ENCODE measurements at regions not wholly inside any gene's neighbourhood (a gene's known extent, or its start where the extent isn't known, plus 50 kb on each side); places are given as distances from the start of the nearest gene placed in this dataset.

DNA sequence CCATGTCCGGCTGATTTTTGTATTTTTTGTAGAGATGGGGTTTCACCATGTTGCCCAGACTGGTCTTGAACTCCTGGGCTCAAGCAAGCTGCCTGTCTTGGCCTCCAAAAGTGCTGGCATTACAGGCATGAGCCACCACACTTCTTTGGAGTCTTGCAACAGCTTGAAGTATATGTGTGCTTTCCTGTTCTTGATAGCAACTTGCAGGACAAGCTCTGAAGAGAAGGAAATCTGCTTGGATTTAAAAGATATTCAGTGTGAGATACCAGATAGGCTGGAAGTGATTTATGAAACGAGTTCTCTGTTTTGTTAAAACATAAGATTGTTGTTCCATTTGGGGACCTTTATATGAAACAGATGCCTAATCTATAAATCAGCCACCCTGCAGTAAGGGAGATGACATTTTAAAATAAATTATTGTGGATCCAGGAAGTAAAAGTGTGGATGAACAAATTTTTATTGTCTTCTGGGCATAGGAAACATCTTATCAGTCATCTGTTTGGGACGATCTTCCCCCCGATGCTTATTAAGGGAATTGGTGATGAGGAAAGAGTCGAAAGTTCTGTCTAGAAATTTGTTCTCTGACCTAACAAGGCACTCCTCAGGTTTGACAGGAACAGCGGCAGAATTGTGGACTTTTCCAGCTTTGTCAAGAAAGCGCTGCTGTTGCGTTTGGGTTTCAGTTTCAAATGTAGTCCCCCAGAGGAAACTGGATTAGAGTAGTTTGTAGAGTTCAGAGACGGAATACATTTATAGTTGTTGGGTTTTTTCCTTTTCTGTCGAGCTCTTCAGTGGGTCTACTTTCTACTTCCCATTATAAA is 53.7 kb upstream of the MAGI1 start:
- TF ChIP-seq, protein P1, sequence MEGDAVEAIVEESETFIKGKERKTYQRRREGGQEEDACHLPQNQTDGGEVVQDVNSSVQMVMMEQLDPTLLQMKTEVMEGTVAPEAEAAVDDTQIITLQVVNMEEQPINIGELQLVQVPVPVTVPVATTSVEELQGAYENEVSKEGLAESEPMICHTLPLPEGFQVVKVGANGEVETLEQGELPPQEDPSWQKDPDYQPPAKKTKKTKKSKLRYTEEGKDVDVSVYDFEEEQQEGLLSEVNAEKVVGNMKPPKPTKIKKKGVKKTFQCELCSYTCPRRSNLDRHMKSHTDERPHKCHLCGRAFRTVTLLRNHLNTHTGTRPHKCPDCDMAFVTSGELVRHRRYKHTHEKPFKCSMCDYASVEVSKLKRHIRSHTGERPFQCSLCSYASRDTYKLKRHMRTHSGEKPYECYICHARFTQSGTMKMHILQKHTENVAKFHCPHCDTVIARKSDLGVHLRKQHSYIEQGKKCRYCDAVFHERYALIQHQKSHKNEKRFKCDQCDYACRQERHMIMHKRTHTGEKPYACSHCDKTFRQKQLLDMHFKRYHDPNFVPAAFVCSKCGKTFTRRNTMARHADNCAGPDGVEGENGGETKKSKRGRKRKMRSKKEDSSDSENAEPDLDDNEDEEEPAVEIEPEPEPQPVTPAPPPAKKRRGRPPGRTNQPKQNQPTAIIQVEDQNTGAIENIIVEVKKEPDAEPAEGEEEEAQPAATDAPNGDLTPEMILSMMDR (IDR thresholded peaks at IDR 0.05), result no peak
- TF ChIP-seq, protein P2, sequence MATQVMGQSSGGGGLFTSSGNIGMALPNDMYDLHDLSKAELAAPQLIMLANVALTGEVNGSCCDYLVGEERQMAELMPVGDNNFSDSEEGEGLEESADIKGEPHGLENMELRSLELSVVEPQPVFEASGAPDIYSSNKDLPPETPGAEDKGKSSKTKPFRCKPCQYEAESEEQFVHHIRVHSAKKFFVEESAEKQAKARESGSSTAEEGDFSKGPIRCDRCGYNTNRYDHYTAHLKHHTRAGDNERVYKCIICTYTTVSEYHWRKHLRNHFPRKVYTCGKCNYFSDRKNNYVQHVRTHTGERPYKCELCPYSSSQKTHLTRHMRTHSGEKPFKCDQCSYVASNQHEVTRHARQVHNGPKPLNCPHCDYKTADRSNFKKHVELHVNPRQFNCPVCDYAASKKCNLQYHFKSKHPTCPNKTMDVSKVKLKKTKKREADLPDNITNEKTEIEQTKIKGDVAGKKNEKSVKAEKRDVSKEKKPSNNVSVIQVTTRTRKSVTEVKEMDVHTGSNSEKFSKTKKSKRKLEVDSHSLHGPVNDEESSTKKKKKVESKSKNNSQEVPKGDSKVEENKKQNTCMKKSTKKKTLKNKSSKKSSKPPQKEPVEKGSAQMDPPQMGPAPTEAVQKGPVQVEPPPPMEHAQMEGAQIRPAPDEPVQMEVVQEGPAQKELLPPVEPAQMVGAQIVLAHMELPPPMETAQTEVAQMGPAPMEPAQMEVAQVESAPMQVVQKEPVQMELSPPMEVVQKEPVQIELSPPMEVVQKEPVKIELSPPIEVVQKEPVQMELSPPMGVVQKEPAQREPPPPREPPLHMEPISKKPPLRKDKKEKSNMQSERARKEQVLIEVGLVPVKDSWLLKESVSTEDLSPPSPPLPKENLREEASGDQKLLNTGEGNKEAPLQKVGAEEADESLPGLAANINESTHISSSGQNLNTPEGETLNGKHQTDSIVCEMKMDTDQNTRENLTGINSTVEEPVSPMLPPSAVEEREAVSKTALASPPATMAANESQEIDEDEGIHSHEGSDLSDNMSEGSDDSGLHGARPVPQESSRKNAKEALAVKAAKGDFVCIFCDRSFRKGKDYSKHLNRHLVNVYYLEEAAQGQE (IDR thresholded peaks at IDR 0.05; ENCODE audit: insufficient read depth in 1 of 2, low read depth in 2 of 2, low read length in 1 of 2), result no peak
- TF ChIP-seq SIN3A (IDR thresholded peaks at IDR 0.05; ENCODE audit: borderline replicate concordance, insufficient read depth, low read depth, low read length), result no peak
